ENCODE measurements at regions not wholly inside any gene's neighbourhood (a gene's known extent, or its start where the extent isn't known, plus 50 kb on each side); places are given as distances from the start of the nearest gene placed in this dataset.

GRCh38 chr6:133764008-133764753 is 124.7 kb upstream of the TCF21 start:
- TF ChIP-seq CTCF (IDR thresholded peaks at IDR 0.05; ENCODE audit: borderline replicate concordance, extremely low read depth, low read length, poor library complexity, severe bottlenecking) (no peak), EZH2 (IDR thresholded peaks at IDR 0.05; ENCODE audit: borderline replicate concordance, low read depth, low read length, severe bottlenecking) (no peak)

Measured in DND-41 (cell line).